ENCODE measurements at regions not wholly inside any gene's neighbourhood (a gene's known extent, or its start where the extent isn't known, plus 50 kb on each side); places are given as distances from the start of the nearest gene placed in this dataset.

DNA sequence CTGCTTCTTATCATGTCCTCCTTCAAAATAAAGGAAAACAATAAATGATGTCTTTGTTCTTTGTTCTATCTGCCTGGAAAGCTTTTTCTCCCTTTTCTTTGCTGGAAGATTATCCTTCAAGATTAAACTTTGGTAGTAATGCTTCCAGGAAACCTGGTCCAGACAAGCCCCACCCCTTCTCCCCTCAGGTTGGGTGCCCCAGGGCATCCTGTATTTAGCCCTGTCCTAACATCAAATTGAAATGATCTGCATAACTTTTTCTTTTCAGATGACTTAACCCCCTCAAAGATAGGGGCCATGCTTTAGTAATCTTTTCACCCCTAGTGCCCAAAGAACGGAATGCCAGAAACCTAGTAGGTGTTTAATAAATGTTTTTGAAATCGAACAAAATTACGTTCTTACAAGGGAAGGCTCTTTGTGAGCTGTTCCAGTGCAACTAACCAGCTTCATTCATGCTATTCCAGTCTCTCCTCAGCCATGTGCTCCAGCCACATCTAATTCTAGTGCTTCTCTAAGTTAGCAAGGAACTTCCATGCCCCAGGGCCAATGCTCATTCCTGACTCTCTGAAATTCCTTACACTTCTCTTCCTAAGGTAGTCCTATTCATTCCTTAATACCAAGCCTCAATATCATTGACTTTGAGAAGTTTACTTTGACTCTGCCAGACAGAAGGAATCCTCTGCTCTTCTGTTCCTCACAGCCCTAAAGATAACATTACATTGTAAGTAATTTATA is 135.6 kb upstream of the BACH2 start (continued):
- TF ChIP-seq POLR2AphosphoS5 (IDR thresholded peaks at IDR 0.05; ENCODE audit: low read depth) = no peak
- TF ChIP-seq STAT1 (IDR thresholded peaks at IDR 0.05; ENCODE audit: unreplicated experiment) = no peak
- TF ChIP-seq ZNF114 (CRISPR knock-in tag; IDR thresholded peaks at IDR 0.05) = no peak

DNA sequence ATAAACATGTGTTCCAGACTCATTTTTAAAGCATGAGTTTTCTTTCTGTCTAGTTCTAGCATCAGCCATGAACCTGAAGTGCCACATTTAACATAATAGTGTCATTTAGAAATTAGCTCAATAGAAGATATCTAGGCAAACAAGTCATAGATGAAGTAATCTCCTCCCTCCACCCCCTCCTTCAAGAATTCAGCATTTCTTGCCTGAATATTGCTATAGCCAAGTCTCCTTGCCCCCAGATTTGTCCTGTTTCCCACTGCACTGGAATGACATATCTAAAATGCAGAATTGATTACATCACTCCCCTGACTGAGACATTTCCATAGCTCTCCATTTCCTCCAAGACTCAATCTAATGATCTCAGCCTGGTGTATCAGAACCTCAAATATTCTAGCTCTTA is 134.9 kb upstream of the BACH2 start:
- no peak for TF ChIP-seq EZH2phosphoT487 (IDR thresholded peaks at IDR 0.05; ENCODE audit: unreplicated experiment)
- no peak for TF ChIP-seq JUNB (IDR thresholded peaks at IDR 0.05; ENCODE audit: unreplicated experiment)
- no peak for TF ChIP-seq STAT1 (IDR thresholded peaks at IDR 0.05; ENCODE audit: unreplicated experiment)
- Histone ChIP-seq H3K27me3 (ENCODE audit: insufficient read depth) (no peaks in the 10 kb centered on the region), H3K4me1 (ENCODE audit: insufficient read depth) (peaks cover 17% of the 10 kb centered on the region), H4K20me1 (replicated peaks; ENCODE audit: insufficient read depth) (no peaks in the 10 kb centered on the region), H3K4me3 (no peak overlapping the region), H2AFZ (no peak overlapping the region), H3K36me3 (ENCODE audit: insufficient read depth) (peaks cover 5% of the 10 kb centered on the region; the same call in 1 of the 2 replicates), H3K9me2 (ENCODE audit: insufficient read depth) (no peaks in the 10 kb centered on the region; the same call in 1 of the 2 replicates), H3K27ac (ENCODE audit: low read depth) (no peak overlapping the region), H3K4me2 (no peak overlapping the region), H3K79me2 (replicated peaks; ENCODE audit: insufficient read depth) (no peaks in the 10 kb centered on the region), H3F3A (replicated peaks; ENCODE audit: low read depth) (no peaks in the 10 kb centered on the region)
- peaks cover 46% of the 10 kb centered on the region for H3K9me3 Mint-ChIP-seq
- peaks cover 16% of the 10 kb centered on the region for H3K4me1 Mint-ChIP-seq
- DNase-seq (ENCODE audit: low spot score) = no peak
- peaks cover 4% of the 10 kb centered on the region for H3K27me3 Mint-ChIP-seq (ENCODE audit: insufficient read depth, low read depth, poor library complexity)
- no peak for ATAC-seq
- no peak overlapping the region for H3K4me3 Mint-ChIP-seq
- H3K36me3 Mint-ChIP-seq (ENCODE audit: low read depth) = peaks cover 27% of the 10 kb centered on the region
- no peak overlapping the region for H3K27ac Mint-ChIP-seq

DNA sequence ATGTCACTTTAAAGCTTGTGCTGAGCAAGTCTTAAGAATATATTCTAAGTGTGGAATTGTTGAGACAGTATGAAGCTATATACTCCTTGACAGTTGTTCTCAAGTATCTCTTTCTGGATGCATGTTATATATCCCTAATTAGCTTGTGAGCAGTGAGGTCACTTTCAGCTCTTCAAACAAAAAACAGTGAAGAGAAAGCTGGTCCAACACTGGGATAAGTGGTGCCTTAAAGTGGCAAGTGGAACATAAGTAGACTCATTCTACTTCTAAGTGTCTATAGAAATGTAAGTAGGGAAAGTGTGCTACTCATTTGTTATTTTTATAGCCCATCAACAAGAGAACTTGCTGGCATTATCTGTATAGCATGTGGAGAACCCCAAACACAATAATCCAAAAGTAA is 133.1 kb upstream of the BACH2 start:
- Histone ChIP-seq H3K9me2 (ENCODE audit: insufficient read depth) (no peaks in the 10 kb centered on the region; the same call in 1 of the 2 replicates), H4K20me1 (replicated peaks; ENCODE audit: insufficient read depth) (no peaks in the 10 kb centered on the region), H3K79me2 (replicated peaks; ENCODE audit: insufficient read depth) (no peaks in the 10 kb centered on the region), H2AFZ (no peak overlapping the region), H3K4me1 (ENCODE audit: insufficient read depth) (no peaks in the 10 kb centered on the region), H3K4me2 (no peak overlapping the region), H3K27ac (ENCODE audit: low read depth) (no peak overlapping the region), H3F3A (replicated peaks; ENCODE audit: low read depth) (no peaks in the 10 kb centered on the region), H3K27me3 (ENCODE audit: insufficient read depth) (no peaks in the 10 kb centered on the region), H3K4me3 (no peak overlapping the region), H3K36me3 (ENCODE audit: insufficient read depth) (peaks cover 5% of the 10 kb centered on the region; the same call in 1 of the 2 replicates)
- peaks cover 43% of the 10 kb centered on the region for H3K9me3 Mint-ChIP-seq
- H3K4me3 Mint-ChIP-seq = no peak overlapping the region
- H3K27me3 Mint-ChIP-seq (ENCODE audit: insufficient read depth, low read depth, poor library complexity) = peaks cover 4% of the 10 kb centered on the region
- no peak for ATAC-seq
- no peaks in the 10 kb centered on the region for H3K4me1 Mint-ChIP-seq
- DNase-seq (ENCODE audit: low spot score) = peak; percentile 55
- TF ChIP-seq, protein P1, sequence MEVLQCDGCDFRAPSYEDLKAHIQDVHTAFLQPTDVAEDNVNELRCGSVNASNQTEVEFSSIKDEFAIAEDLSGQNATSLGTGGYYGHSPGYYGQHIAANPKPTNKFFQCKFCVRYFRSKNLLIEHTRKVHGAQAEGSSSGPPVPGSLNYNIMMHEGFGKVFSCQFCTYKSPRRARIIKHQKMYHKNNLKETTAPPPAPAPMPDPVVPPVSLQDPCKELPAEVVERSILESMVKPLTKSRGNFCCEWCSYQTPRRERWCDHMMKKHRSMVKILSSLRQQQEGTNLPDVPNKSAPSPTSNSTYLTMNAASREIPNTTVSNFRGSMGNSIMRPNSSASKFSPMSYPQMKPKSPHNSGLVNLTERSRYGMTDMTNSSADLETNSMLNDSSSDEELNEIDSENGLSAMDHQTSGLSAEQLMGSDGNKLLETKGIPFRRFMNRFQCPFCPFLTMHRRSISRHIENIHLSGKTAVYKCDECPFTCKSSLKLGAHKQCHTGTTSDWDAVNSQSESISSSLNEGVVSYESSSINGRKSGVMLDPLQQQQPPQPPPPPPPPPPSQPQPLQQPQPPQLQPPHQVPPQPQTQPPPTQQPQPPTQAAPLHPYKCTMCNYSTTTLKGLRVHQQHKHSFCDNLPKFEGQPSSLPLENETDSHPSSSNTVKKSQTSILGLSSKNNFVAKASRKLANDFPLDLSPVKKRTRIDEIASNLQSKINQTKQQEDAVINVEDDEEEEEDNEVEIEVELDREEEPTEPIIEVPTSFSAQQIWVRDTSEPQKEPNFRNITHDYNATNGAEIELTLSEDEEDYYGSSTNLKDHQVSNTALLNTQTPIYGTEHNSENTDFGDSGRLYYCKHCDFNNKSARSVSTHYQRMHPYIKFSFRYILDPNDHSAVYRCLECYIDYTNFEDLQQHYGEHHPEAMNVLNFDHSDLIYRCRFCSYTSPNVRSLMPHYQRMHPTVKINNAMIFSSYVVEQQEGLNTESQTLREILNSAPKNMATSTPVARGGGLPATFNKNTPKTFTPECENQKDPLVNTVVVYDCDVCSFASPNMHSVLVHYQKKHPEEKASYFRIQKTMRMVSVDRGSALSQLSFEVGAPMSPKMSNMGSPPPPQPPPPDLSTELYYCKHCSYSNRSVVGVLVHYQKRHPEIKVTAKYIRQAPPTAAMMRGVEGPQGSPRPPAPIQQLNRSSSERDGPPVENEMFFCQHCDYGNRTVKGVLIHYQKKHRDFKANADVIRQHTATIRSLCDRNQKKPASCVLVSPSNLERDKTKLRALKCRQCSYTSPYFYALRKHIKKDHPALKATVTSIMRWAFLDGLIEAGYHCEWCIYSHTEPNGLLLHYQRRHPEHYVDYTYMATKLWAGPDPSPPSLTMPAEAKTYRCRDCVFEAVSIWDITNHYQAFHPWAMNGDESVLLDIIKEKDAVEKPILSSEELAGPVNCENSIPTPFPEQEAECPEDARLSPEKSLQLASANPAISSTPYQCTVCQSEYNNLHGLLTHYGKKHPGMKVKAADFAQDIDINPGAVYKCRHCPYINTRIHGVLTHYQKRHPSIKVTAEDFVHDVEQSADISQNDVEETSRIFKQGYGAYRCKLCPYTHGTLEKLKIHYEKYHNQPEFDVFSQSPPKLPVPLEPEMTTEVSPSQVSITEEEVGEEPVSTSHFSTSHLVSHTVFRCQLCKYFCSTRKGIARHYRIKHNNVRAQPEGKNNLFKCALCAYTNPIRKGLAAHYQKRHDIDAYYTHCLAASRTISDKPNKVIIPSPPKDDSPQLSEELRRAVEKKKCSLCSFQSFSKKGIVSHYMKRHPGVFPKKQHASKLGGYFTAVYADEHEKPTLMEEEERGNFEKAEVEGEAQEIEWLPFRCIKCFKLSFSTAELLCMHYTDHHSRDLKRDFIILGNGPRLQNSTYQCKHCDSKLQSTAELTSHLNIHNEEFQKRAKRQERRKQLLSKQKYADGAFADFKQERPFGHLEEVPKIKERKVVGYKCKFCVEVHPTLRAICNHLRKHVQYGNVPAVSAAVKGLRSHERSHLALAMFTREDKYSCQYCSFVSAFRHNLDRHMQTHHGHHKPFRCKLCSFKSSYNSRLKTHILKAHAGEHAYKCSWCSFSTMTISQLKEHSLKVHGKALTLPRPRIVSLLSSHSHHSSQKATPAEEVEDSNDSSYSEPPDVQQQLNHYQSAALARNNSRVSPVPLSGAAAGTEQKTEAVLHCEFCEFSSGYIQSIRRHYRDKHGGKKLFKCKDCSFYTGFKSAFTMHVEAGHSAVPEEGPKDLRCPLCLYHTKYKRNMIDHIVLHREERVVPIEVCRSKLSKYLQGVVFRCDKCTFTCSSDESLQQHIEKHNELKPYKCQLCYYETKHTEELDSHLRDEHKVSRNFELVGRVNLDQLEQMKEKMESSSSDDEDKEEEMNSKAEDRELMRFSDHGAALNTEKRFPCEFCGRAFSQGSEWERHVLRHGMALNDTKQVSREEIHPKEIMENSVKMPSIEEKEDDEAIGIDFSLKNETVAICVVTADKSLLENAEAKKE (CRISPR knock-in tag; IDR thresholded peaks at IDR 0.05) = no peak
- TF ChIP-seq EZH2 (IDR thresholded peaks at IDR 0.05; ENCODE audit: low read depth, unreplicated experiment) = no peak
- TF ChIP-seq POLR2AphosphoS5 (IDR thresholded peaks at IDR 0.05; ENCODE audit: low read depth) = no peak
- TF ChIP-seq, protein P2, sequence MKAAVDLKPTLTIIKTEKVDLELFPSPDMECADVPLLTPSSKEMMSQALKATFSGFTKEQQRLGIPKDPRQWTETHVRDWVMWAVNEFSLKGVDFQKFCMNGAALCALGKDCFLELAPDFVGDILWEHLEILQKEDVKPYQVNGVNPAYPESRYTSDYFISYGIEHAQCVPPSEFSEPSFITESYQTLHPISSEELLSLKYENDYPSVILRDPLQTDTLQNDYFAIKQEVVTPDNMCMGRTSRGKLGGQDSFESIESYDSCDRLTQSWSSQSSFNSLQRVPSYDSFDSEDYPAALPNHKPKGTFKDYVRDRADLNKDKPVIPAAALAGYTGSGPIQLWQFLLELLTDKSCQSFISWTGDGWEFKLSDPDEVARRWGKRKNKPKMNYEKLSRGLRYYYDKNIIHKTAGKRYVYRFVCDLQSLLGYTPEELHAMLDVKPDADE (IDR thresholded peaks at IDR 0.05) = no peak
- no peak for TF ChIP-seq EZH2phosphoT487 (IDR thresholded peaks at IDR 0.05; ENCODE audit: unreplicated experiment)
- H3K27ac Mint-ChIP-seq = no peak overlapping the region
- H3K36me3 Mint-ChIP-seq (ENCODE audit: low read depth) = peaks cover 24% of the 10 kb centered on the region
